ENCODE measurements at regions not wholly inside any gene's neighbourhood (a gene's known extent, or its start where the extent isn't known, plus 50 kb on each side); places are given as distances from the start of the nearest gene placed in this dataset.

DNA sequence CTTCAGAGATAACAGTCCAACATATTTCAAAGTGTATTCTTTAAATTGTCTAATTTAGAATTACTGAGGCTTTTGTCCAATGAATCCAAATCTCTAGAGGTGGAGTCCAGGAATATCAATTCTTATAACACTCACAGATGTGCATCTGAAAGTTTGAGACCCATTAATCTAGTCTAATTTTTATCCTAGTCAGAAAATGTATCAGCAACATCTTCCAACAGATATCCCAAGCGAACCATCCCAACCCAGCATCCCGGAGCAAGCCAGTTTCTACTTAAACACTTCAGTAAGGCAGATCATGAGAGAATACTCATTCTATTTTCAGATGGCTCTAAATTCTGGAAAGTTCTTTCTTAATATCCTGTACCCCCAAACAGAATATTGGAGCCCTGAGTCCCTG lies 113.5 kb downstream of the BBS10 start:
- Histone ChIP-seq H3K9ac (ENCODE audit: low read length) (no peak overlapping the region), H3K9me3 (ENCODE audit: low read length) (no peaks in the 10 kb centered on the region), H3K4me3 (ENCODE audit: low read depth, low read length, poor library complexity, severe bottlenecking) (no peak overlapping the region), H3K4me2 (ENCODE audit: low read length) (no peak overlapping the region), H2AFZ (ENCODE audit: low read length) (no peak overlapping the region), H3K36me3 (ENCODE audit: insufficient read depth, low read length) (no peaks in the 10 kb centered on the region), H3K27ac (ENCODE audit: low read depth, low read length, poor library complexity, severe bottlenecking) (no peak overlapping the region), H4K20me1 (ENCODE audit: insufficient read depth, low read length) (no peaks in the 10 kb centered on the region), H3K9me2 (ENCODE audit: low read depth, low read length) (no peaks in the 10 kb centered on the region), H3F3A (ENCODE audit: insufficient read depth, low read length) (no peaks in the 10 kb centered on the region), H3K4me1 (ENCODE audit: insufficient read depth, low read length, severe bottlenecking) (no peaks in the 10 kb centered on the region), H3K27me3 (ENCODE audit: insufficient read depth, low read length) (no peaks in the 10 kb centered on the region), H3K79me2 (ENCODE audit: insufficient read depth, low read length) (no peaks in the 10 kb centered on the region)
- TF ChIP-seq, protein P1, sequence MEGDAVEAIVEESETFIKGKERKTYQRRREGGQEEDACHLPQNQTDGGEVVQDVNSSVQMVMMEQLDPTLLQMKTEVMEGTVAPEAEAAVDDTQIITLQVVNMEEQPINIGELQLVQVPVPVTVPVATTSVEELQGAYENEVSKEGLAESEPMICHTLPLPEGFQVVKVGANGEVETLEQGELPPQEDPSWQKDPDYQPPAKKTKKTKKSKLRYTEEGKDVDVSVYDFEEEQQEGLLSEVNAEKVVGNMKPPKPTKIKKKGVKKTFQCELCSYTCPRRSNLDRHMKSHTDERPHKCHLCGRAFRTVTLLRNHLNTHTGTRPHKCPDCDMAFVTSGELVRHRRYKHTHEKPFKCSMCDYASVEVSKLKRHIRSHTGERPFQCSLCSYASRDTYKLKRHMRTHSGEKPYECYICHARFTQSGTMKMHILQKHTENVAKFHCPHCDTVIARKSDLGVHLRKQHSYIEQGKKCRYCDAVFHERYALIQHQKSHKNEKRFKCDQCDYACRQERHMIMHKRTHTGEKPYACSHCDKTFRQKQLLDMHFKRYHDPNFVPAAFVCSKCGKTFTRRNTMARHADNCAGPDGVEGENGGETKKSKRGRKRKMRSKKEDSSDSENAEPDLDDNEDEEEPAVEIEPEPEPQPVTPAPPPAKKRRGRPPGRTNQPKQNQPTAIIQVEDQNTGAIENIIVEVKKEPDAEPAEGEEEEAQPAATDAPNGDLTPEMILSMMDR (IDR thresholded peaks at IDR 0.05; ENCODE audit: low read length) = no peak
- no peak for TF ChIP-seq EZH2 (IDR thresholded peaks at IDR 0.05; ENCODE audit: borderline replicate concordance, low read length)

DNA sequence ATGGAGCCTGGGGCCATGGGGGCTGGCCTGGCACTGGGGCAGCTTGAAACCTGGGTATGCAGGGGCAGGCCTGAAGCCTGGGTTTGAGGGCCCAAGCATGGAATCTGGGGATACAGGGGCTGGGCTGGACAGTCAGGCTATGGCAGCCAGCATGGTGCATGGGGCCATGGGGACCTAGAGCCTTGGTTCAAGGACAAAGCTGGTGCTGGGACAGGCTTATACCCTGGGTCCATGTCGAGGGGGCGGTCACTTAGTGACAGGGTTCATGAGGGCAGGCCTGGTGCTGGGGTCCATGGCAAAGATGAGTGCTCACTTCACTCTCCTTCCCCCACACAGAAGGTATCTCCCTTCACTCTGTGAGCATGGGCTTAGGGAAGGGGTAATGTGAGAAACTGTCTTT lies 116.2 kb downstream of the BBS10 start:
- Histone ChIP-seq H3F3A (ENCODE audit: insufficient read depth, low read length) (no peaks in the 10 kb centered on the region; the same call in 1 of the 2 replicates), H3K4me3 (ENCODE audit: low read depth, low read length, poor library complexity, severe bottlenecking) (no peak overlapping the region), H3K9me2 (ENCODE audit: low read depth, low read length) (no peaks in the 10 kb centered on the region), H2AFZ (ENCODE audit: low read length) (no peak overlapping the region), H3K4me1 (ENCODE audit: insufficient read depth, low read length, severe bottlenecking) (no peaks in the 10 kb centered on the region), H3K4me2 (ENCODE audit: low read length) (no peak overlapping the region), H3K36me3 (ENCODE audit: insufficient read depth, low read length) (no peaks in the 10 kb centered on the region), H3K27me3 (ENCODE audit: insufficient read depth, low read length) (no peaks in the 10 kb centered on the region), H3K27ac (ENCODE audit: low read depth, low read length, poor library complexity, severe bottlenecking) (no peak overlapping the region), H4K20me1 (ENCODE audit: insufficient read depth, low read length) (no peaks in the 10 kb centered on the region), H3K9ac (ENCODE audit: low read length) (no peak overlapping the region), H3K79me2 (ENCODE audit: insufficient read depth, low read length) (no peaks in the 10 kb centered on the region), H3K9me3 (ENCODE audit: low read length) (no peaks in the 10 kb centered on the region)
- TF ChIP-seq EZH2 (IDR thresholded peaks at IDR 0.05; ENCODE audit: borderline replicate concordance, low read length) = no peak
- TF ChIP-seq, protein P1 (IDR thresholded peaks at IDR 0.05; ENCODE audit: low read length) = no peak

DNA sequence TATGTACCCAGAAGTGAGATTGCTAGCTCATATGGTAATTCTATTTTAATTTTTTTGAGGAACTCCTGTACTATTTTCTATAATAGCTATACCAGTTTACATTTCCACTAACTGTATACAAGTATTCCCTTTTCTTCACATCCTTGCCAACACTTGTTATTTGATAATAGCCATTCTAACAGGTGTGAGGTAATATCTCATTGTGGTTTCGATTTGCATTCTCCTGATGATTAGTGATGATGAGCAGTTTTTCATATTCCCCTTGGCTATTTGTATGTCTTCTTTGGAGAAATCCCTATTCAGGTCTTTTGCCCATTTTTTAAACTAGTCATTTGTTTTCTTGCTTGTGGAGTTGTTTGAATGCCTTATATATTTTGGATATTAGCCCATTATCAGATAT lies 121.3 kb downstream of the BBS10 start:
- no peak overlapping the region for H3K4me2 ChIP-seq (ENCODE audit: low read length)
- H3K9ac ChIP-seq (ENCODE audit: low read length) = no peak overlapping the region
- H4K20me1 ChIP-seq (ENCODE audit: insufficient read depth, low read length) = no peaks in the 10 kb centered on the region
- H3K4me1 ChIP-seq (ENCODE audit: insufficient read depth, low read length, severe bottlenecking) = no peaks in the 10 kb centered on the region
- no peak overlapping the region for H3K27ac ChIP-seq (ENCODE audit: low read depth, low read length, poor library complexity, severe bottlenecking)
- no peaks in the 10 kb centered on the region for H3K27me3 ChIP-seq (ENCODE audit: insufficient read depth, low read length)
- H3K36me3 ChIP-seq (ENCODE audit: insufficient read depth, low read length) = no peaks in the 10 kb centered on the region
- H3K4me3 ChIP-seq (ENCODE audit: low read depth, low read length, poor library complexity, severe bottlenecking) = no peak overlapping the region
- no peak for TF ChIP-seq EZH2 (IDR thresholded peaks at IDR 0.05; ENCODE audit: borderline replicate concordance, low read length)
- TF ChIP-seq, protein P1 (IDR thresholded peaks at IDR 0.05; ENCODE audit: low read length) = no peak
- no peaks in the 10 kb centered on the region for H3K9me2 ChIP-seq (ENCODE audit: low read depth, low read length)
- no peaks in the 10 kb centered on the region; the same call in 1 of the 2 replicates for H3F3A ChIP-seq (ENCODE audit: insufficient read depth, low read length)
- H3K79me2 ChIP-seq (ENCODE audit: insufficient read depth, low read length) = no peaks in the 10 kb centered on the region
- no peaks in the 10 kb centered on the region for H3K9me3 ChIP-seq (ENCODE audit: low read length)
- H2AFZ ChIP-seq (ENCODE audit: low read length) = no peak overlapping the region
